ENCODE measurements at regions not wholly inside any gene's neighbourhood (a gene's known extent, or its start where the extent isn't known, plus 50 kb on each side); places are given as distances from the start of the nearest gene placed in this dataset.

DNA sequence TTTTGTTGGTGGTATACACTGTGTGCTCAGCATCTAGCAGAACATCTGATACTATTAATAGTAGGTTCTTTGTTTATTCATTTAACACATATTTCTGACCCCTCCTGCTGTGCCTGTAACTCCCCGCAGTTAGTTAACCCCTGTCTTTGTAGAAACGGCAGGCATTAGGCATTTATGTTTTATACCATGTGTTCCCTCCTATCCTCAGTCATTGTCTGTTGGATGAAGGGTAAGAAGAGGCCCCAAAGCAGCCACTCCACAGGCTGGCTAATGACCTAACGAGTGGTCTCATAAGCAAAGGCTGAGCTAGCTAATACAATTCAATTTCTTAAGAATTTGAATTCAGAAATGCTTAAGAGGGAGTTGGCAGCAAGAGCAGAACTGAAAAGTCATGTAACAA lies 170.8 kb downstream of the TMX1 start:
- no peak for TF ChIP-seq POLR2A (IDR thresholded peaks at IDR 0.05; ENCODE audit: low read depth, low read length)
- no peak for TF ChIP-seq TAF1 (IDR thresholded peaks at IDR 0.05; ENCODE audit: low read depth, low read length)
- TF ChIP-seq POU2F2 (IDR thresholded peaks at IDR 0.05; ENCODE audit: low read depth, low read length), result no peak
- DNase-seq (ENCODE audit: insufficient read length, low spot score) (no peak), FAIRE-seq (no peak)

DNA sequence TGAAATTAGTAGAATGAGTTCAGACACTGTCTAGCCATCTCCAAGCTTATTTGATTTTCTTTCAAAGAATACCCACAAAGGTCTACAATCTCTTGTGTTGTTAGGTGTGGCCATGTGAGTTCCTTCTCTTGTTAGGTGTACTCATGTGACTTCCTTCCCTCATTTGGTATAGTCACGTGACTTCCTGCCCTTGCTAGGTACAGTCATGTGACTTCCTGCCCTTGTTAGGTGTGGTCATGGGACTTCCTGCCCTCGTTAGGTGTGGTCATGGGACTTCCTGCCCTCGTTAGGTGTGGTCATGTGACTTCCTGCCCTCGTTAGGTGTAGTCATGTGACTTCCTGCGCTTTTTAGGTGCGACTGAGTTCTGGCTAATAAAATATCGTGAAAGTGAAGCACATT lies 179.6 kb downstream of the TMX1 start:
- no peak for DNase-seq (ENCODE audit: insufficient read length, low spot score)
- TF ChIP-seq POLR2AphosphoS5 (IDR thresholded peaks at IDR 0.05; ENCODE audit: low read depth, low read length) (no peak), TAF1 (IDR thresholded peaks at IDR 0.05; ENCODE audit: low read depth, low read length) (no peak), POU2F2 (IDR thresholded peaks at IDR 0.05; ENCODE audit: low read depth, low read length) (no peak), SPI1 (IDR thresholded peaks at IDR 0.05; ENCODE audit: low read depth, low read length) (no peak), POLR2A (IDR thresholded peaks at IDR 0.05; ENCODE audit: low read depth, low read length) (no peak)
- FAIRE-seq, result no peak

DNA sequence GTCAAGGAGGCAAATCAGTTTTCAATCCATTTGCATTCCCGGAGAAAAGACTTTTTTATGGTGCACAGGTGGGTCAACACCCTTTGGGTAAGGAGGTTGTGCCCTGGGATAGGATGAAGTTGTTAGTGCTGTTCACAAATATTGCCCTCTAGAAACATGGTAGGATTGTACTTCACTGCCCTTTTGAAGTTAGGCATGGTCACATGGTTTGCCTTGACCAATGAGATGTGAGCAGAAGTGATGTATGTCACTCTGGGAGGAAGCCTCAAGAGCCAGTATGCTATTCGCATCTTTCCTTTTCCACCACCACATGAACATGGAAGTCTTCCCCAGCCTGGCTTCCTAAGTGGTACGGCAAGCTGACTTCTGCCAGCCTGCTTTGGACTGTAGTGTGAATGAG lies 182.7 kb downstream of the TMX1 start:
- FAIRE-seq, result no peak

DNA sequence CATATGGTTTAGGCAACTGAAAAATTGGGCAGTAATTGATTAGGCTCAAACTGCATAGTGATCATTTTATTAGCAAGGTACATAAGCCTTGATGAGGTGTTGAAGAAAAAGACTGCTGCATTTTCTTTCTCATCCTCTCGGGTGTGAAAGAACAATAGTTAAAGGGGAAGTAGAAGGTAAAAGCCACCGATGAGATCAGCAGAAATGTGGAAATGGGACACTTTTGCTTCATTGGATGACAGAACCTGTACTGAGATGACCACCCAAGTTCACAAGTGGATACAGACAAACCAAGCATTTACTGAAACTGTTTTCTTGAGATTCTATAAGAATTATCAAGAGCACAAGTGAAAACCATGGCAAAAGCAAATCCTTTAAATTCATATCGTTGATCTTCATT lies 184.0 kb downstream of the TMX1 start:
- FAIRE-seq (no peak), DNase-seq (ENCODE audit: insufficient read length, low spot score) (no peak)
- TF ChIP-seq POLR2AphosphoS5 (IDR thresholded peaks at IDR 0.05; ENCODE audit: low read depth, low read length) (no peak), POU2F2 (IDR thresholded peaks at IDR 0.05; ENCODE audit: low read depth, low read length) (no peak), SPI1 (IDR thresholded peaks at IDR 0.05; ENCODE audit: low read depth, low read length) (no peak), TAF1 (IDR thresholded peaks at IDR 0.05; ENCODE audit: low read depth, low read length) (no peak), PAX5 (IDR thresholded peaks at IDR 0.05; ENCODE audit: insufficient read depth, low read length, severe bottlenecking) (no peak), POLR2A (IDR thresholded peaks at IDR 0.05; ENCODE audit: low read depth, low read length) (no peak)

More for the DNA sequence above, 182.7 kb downstream of the TMX1 start:
- no peak for DNase-seq (ENCODE audit: insufficient read length, low spot score)
- TF ChIP-seq POLR2AphosphoS5 (IDR thresholded peaks at IDR 0.05; ENCODE audit: low read depth, low read length) (no peak), POLR2A (IDR thresholded peaks at IDR 0.05; ENCODE audit: low read depth, low read length) (no peak), PAX5 (IDR thresholded peaks at IDR 0.05; ENCODE audit: insufficient read depth, low read length, severe bottlenecking) (no peak), SPI1 (IDR thresholded peaks at IDR 0.05; ENCODE audit: low read depth, low read length) (no peak), POU2F2 (IDR thresholded peaks at IDR 0.05; ENCODE audit: low read depth, low read length) (no peak), TAF1 (IDR thresholded peaks at IDR 0.05; ENCODE audit: low read depth, low read length) (no peak)

DNA sequence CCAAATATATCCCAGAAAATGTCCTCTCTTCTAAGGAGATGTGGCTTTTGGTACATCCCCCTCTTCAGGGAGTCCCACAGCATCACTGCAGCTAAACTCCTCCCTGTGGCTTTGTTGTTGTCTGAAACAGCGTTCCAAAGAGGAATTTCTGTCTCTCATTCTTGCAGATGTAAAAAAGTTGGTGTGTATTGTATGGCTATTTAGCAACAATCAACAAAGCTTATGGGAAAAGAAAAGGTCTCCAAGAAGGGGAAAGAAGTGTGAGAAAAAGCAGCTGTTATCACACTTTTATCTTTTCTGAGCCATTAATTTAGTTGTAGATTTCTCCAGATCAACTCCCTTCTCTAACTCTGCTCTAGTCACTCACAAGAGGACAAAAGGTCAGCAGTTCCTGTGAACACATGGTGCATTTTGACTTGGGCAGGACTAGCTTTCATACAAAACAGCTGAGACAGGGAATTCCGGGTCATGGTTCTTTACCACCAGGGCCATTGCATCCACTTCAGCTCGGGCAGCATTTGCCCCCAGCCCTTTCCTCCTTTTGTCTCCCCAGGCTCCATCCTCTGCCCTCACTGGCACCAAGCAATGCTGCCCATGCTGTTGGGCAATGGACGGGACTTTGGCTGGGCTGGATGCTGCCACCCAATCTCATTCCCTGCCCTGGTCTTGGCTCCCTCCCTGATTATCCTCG lies 184.7 kb downstream of the TMX1 start:
- FAIRE-seq, result no peak
- TF ChIP-seq PAX5 (IDR thresholded peaks at IDR 0.05; ENCODE audit: insufficient read depth, low read length, severe bottlenecking) (no peak), TAF1 (IDR thresholded peaks at IDR 0.05; ENCODE audit: low read depth, low read length) (no peak)
- DNase-seq (ENCODE audit: insufficient read length, low spot score), result no peak

DNA sequence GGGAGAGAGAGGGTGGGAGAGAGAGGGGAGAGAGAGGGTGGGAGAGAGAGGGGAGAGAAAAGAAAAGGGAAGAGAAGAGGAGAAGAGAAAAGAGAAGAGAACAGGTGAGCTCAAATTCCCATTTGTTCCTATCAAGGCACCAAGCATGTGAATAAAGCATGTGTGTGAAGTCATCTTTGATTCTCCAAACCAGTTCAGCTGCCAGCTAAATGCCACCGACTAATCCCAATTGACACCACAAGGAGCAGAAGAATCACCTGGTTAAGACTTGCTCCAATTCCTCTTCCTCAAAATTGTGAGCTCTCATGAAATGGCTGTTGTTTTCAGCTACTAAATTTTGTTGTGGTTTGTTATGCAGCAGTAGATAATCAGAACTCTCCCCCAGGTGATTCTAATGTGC lies 188.9 kb downstream of the TMX1 start:
- no peak for TF ChIP-seq SPI1 (IDR thresholded peaks at IDR 0.05; ENCODE audit: low read depth, low read length)
- DNase-seq (ENCODE audit: insufficient read length, low spot score) (no peak), FAIRE-seq (no peak)

DNA sequence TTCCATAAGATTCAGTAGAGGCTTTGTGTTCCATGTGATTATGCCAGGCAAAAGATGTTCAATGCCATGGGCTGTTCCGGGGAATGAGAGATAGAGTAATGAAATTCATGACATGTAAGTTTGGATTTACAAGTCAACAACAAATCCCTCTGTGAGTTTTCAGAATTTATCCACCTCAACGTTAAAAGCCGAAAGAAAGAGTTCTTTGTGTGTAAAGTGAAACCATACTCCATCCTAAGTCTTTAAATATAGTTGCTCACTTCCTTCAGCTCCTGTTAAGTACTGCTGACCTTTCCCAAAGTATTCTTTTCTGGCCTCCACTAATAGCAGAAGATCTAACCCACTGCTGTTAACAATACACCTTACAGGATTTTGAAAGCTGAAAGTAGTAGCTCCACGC lies 190.0 kb downstream of the TMX1 start:
- no peak for FAIRE-seq

DNA sequence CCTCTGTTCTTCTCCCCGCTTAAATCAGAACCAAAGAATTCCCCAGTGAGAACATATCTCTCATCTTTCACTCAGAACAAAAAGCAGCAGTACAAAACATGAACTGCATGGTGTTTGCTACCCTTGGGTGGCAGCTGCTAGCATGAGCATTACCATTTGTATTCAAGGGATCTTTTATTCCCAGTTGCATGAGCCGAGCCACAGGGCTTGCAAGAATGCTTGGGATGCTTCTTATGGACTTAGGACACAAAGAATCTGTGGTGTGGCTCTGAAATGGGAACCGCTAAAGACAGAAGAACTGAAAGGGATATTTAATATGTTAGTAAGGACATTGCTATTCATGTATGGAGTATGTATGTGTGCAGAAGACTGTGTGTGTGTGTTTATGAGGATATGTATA lies 190.6 kb downstream of the TMX1 start:
- no peak for TF ChIP-seq POLR2AphosphoS5 (IDR thresholded peaks at IDR 0.05; ENCODE audit: low read depth, low read length)
- no peak for FAIRE-seq
- DNase-seq (ENCODE audit: insufficient read length, low spot score), result no peak

More for the DNA sequence above, 190.0 kb downstream of the TMX1 start:
- no peak for DNase-seq (ENCODE audit: insufficient read length, low spot score)
- TF ChIP-seq PAX5 (IDR thresholded peaks at IDR 0.05; ENCODE audit: insufficient read depth, low read length, severe bottlenecking), result no peak
- no peak for TF ChIP-seq POLR2AphosphoS5 (IDR thresholded peaks at IDR 0.05; ENCODE audit: low read depth, low read length)
- no peak for TF ChIP-seq SPI1 (IDR thresholded peaks at IDR 0.05; ENCODE audit: low read depth, low read length)
- TF ChIP-seq POU2F2 (IDR thresholded peaks at IDR 0.05; ENCODE audit: low read depth, low read length), result no peak
- no peak for TF ChIP-seq POLR2A (IDR thresholded peaks at IDR 0.05; ENCODE audit: low read depth, low read length)
- no peak for TF ChIP-seq TAF1 (IDR thresholded peaks at IDR 0.05; ENCODE audit: low read depth, low read length)

DNA sequence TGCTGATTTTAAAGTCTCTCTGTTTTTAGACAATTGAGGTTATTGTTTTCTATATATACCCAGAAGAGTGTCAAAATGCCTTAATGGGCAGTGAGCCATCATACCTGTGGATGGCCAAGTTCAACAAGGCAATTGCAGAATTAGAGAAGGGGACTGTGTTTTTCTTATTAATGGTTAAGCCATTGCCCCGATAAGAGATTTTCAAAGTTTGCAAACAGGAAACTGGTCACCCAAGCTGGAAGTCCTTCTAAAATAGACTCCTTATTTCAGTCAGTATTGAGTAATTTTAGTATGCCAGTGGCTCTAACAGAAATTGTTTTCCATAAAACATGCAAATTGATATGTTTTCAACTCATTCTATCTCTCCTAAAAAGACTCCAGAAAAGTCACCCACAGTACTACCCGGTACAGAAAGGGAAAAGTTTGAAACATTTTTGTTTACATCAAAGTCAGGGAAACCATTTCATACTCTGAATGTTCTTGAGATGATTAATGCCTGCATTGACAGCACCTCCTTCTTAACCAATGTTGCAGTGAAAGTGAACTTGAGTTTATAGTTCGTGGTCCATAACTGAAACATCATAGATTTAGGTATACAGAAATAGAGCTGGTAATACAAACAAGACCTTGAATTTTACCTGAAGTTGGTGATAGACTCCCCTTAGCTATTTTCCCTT lies 191.1 kb downstream of the TMX1 start:
- TF ChIP-seq POLR2A (IDR thresholded peaks at IDR 0.05; ENCODE audit: low read depth, low read length), result no peak
- no peak for TF ChIP-seq PAX5 (IDR thresholded peaks at IDR 0.05; ENCODE audit: insufficient read depth, low read length, severe bottlenecking)
- no peak for TF ChIP-seq POU2F2 (IDR thresholded peaks at IDR 0.05; ENCODE audit: low read depth, low read length)
- TF ChIP-seq TAF1 (IDR thresholded peaks at IDR 0.05; ENCODE audit: low read depth, low read length), result no peak
- TF ChIP-seq POLR2AphosphoS5 (IDR thresholded peaks at IDR 0.05; ENCODE audit: low read depth, low read length), result no peak
- TF ChIP-seq SPI1 (IDR thresholded peaks at IDR 0.05; ENCODE audit: low read depth, low read length), result no peak
- FAIRE-seq (no peak), DNase-seq (ENCODE audit: insufficient read length, low spot score) (no peak)

DNA sequence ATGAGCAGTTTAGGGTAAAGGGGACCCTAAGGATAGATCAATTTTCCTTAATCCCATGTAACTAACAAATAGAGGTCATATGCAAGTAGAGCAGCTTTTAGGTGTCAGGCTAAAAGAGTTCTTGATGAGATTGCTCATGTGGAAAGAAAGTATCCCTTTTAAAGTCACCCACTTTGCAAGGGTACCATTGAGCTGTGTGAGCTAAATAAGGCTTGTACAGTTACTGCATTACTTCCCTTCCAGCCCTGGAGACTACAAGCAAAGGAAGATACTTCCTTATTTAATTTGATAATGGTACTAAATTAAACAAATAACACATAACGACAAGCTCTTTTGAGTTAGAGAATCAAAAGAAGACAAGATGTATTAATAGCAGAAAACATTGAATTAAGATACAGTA lies 191.7 kb downstream of the TMX1 start:
- FAIRE-seq (no peak), DNase-seq (ENCODE audit: insufficient read length, low spot score) (no peak)
- TF ChIP-seq POLR2AphosphoS5 (IDR thresholded peaks at IDR 0.05; ENCODE audit: low read depth, low read length), result no peak
- no peak for TF ChIP-seq POLR2A (IDR thresholded peaks at IDR 0.05; ENCODE audit: low read depth, low read length)
- TF ChIP-seq POU2F2 (IDR thresholded peaks at IDR 0.05; ENCODE audit: low read depth, low read length), result no peak
- no peak for TF ChIP-seq PAX5 (IDR thresholded peaks at IDR 0.05; ENCODE audit: insufficient read depth, low read length, severe bottlenecking)
- TF ChIP-seq TAF1 (IDR thresholded peaks at IDR 0.05; ENCODE audit: low read depth, low read length), result no peak
- no peak for TF ChIP-seq SPI1 (IDR thresholded peaks at IDR 0.05; ENCODE audit: low read depth, low read length)

Data from GM12891 (cell line).